SK-N-MC (cell line): ENCODE measurements at regions not wholly inside any gene's neighbourhood (a gene's known extent, or its start where the extent isn't known, plus 50 kb on each side); places are given as distances from the start of the nearest gene placed in this dataset.

Experiments
- DNase-seq: peaks from one replicate; pipeline ENCODE4 v3.0.0-alpha.2; 2011; ENCODE audit warnings: low read depth, low spot score
- H3K27ac ChIP-seq: fragments of 200-600 bp; sonication (generic); 2 replicates; pipeline ENCODE4 v1.5.1; 2016; ENCODE audit warnings: mixed run types
- H3K36me3 ChIP-seq: fragments of 200-600 bp; sonication (generic); 2 replicates; pipeline ENCODE4 v1.6.1; 2017; ENCODE audit warnings: antibody characterized with exemption, low read length, mixed read lengths; ENCODE audit not compliant: insufficient read depth
- H3K4me3 ChIP-seq: fragments of 200-600 bp; sonication (generic); 2 replicates; pipeline ENCODE4 v1.5.1; 2016
- H3K9ac ChIP-seq: fragments of 200-600 bp; sonication (generic); 2 replicates; pipeline ENCODE4 v1.8.0; 2017; ENCODE audit warnings: mixed run types, mixed read lengths; ENCODE audit not compliant: insufficient read length
- H3K9me3 ChIP-seq: fragments of 200-600 bp; sonication (generic); 2 replicates; pipeline ENCODE4 v1.6.1; 2017; ENCODE audit warnings: low read depth, mild to moderate bottlenecking, antibody characterized with exemption, low read length, moderate library complexity, mixed read lengths
- EZH2 ChIP-seq: fragments of 200-600 bp; sonication (generic); IDR thresholded peaks from one replicate; pipeline ENCODE4 v1.6.1; 2017; ENCODE audit warnings: antibody characterized with exemption
- FOXP2 ChIP-seq: optimal IDR thresholded peaks from 2 replicates; pipeline ENCODE3; 2011; ENCODE audit warnings: mild to moderate bottlenecking, moderate library complexity; ENCODE audit not compliant: insufficient read depth; ENCODE audit errors: extremely low read length, control extremely low read depth
- POLR2AphosphoS5 ChIP-seq: IDR thresholded peaks from 2 replicates; pipeline ENCODE4 v1.6.1; 2012; ENCODE audit warnings: mild to moderate bottlenecking, low read depth, low read length, borderline replicate concordance

DNA sequence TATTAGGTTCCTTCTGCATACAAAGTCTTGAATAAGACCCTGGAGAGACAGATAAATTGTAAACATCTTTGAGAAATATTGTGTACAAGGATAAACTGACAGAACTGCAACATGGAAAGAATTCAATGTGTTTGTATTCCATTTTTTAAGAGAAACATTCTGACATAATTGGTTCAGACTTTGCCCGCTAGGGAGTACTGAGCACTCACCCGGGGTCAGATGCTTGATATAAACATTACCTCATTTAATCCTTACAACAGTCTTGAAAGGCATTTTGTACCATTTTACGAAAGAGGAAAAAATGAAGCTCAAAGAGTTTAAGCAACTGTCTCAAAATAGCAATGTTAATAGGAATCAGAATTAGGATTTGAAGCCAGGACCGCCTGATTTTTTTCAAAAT, 416.7 kb upstream of the CRIM1 start:
- H3K36me3 ChIP-seq: no peaks in the 10 kb centered on the region
- H3K9ac ChIP-seq: no peak overlapping the region
- DNase-seq: no peak
- TF ChIP-seq EZH2 (no peak), FOXP2 (no peak), POLR2AphosphoS5 (no peak)
- H3K4me3 ChIP-seq: no peak overlapping the region
- H3K27ac ChIP-seq: no peak overlapping the region
- no peaks in the 10 kb centered on the region for H3K9me3 ChIP-seq

DNA sequence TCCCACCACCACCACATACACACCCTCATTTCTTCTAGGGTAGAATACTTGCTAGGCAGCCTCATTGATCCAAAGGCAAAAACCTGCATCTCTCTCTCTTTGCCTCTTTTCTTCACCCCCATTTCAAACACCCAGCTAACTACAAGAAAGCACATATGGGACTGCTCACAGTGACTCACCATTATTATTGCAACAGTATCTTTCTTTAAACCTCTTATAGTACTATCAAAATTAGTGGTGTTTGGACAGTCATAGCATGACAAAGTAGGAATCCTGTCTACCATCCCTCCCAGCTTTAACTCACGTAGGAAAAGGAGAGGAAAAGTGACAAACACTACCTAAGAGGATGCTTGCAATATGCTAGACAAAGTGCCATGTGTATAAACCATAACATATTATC, 422.5 kb upstream of the CRIM1 start:
- no peaks in the 10 kb centered on the region for H3K36me3 ChIP-seq
- no peak overlapping the region for H3K27ac ChIP-seq
- no peak overlapping the region for H3K9ac ChIP-seq
- H3K9me3 ChIP-seq: no peaks in the 10 kb centered on the region
- no peak for DNase-seq
- no peak for TF ChIP-seq EZH2
- TF ChIP-seq FOXP2: no peak
- TF ChIP-seq POLR2AphosphoS5: no peak
- H3K4me3 ChIP-seq: no peak overlapping the region

- Histone ChIP-seq H3K9me3 (no peaks in the 10 kb centered on the region), H3K36me3 (no peaks in the 10 kb centered on the region), H3K4me3 (no peak overlapping the region), H3K27ac (no peak overlapping the region), H3K9ac (no peak overlapping the region)
- DNase-seq: no peak
- TF ChIP-seq EZH2: no peak
- no peak for TF ChIP-seq FOXP2
- TF ChIP-seq POLR2AphosphoS5: no peak
Observed at GRCh38 chr2:35932276-35932963, 423.2 kb upstream of the CRIM1 start.

DNA sequence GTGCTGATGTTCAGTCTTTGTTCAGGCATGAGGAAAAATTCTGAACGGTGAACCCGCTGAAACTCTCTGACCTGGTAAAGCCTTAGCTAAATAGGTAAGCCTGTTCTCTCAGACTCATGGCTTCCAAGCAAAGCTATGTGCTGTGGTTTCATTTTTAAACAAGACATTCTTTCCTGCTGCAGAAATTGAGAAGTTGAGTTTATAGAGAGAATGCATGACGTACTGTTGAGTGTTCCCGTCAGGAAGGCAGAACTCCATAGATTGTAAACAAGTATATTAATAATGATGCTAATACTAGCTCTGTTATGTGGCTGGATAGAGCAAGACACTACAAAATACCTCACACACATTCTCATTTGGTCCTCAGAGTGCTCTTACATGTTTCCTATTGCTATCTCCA, 424.0 kb upstream of the CRIM1 start:
- no peak for DNase-seq
- no peak overlapping the region for H3K27ac ChIP-seq
- H3K9me3 ChIP-seq: no peaks in the 10 kb centered on the region
- H3K9ac ChIP-seq: no peak overlapping the region
- H3K36me3 ChIP-seq: no peaks in the 10 kb centered on the region
- no peak for TF ChIP-seq POLR2AphosphoS5
- no peak for TF ChIP-seq EZH2
- TF ChIP-seq FOXP2: no peak
- no peak overlapping the region for H3K4me3 ChIP-seq

GRCh38 chr2:35931115-35931514, 424.5 kb upstream of the CRIM1 start:
- Histone ChIP-seq H3K4me3 (no peak overlapping the region), H3K36me3 (no peaks in the 10 kb centered on the region), H3K9ac (no peak overlapping the region), H3K27ac (no peak overlapping the region), H3K9me3 (no peaks in the 10 kb centered on the region)
- DNase-seq: no peak
- TF ChIP-seq EZH2: no peak
- no peak for TF ChIP-seq FOXP2
- no peak for TF ChIP-seq POLR2AphosphoS5

DNA sequence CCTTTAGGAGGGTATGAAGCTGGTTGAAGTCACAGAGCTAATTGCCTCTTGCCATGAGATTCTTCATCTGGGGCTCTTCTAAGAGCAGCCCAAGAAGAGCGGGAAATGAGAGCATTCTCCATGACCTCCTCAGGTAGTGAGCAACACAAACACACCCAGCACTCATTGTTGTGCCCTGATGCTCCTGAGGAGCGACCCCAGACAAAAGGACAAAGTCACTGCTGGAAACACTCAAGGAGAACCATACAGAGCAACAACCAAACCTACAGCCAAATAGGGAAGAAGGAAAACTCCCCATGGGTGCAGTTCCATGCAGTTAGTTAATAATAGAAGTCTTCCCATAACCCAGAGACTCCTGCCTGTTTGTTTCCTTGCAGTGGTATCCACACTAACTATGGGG, 426.0 kb upstream of the CRIM1 start:
- Histone ChIP-seq H3K4me3 (no peak overlapping the region), H3K36me3 (no peaks in the 10 kb centered on the region), H3K9me3 (no peaks in the 10 kb centered on the region), H3K27ac (no peak overlapping the region), H3K9ac (no peak overlapping the region)
- DNase-seq: no peak
- TF ChIP-seq EZH2: no peak
- TF ChIP-seq FOXP2: no peak
- no peak for TF ChIP-seq POLR2AphosphoS5

DNA sequence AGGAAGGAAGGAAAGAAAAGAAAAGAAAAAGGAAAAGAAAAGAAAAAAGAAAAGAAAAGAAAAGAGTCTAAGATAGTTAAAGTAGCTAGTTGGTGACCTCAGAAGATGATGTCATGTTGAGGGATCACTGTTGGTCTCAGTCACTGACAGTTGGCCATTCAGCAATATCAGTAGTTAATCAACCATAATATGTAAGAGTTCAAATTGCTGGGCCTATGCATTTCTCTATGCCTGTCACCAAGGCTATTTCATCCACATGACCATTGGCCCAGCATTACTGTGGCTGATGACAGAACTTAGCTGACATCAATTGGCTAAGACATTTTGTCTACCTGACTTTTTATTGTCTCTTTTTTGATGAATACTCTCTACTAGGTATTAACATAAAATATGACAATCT, 435.5 kb upstream of the CRIM1 start:
- DNase-seq: no peak
- Histone ChIP-seq H3K4me3 (no peak overlapping the region), H3K9ac (no peak overlapping the region), H3K9me3 (no peaks in the 10 kb centered on the region), H3K36me3 (no peaks in the 10 kb centered on the region), H3K27ac (no peak overlapping the region)
- TF ChIP-seq POLR2AphosphoS5: no peak
- TF ChIP-seq FOXP2: no peak
- no peak for TF ChIP-seq EZH2

DNA sequence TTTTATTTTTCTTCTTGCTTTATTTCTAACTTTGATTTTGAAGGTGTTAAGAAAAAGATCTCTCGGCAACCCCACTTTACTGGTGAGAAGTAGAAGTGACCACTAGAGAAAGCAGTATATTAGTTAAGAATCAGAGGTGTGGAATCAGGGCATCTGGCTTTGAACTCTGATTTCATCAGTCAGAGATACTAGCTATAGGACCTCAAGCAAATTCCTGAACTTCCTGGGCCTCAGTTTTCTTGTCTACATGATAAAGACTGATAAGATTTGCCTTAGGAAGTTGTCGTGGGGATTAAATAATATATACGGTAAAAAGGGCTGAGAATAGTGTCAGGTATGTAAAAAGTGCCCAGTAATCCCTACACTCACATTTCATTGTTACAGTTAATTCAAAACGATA, 440.3 kb upstream of the CRIM1 start:
- no peaks in the 10 kb centered on the region for H3K36me3 ChIP-seq
- no peak overlapping the region for H3K4me3 ChIP-seq
- TF ChIP-seq POLR2AphosphoS5: no peak
- no peak for TF ChIP-seq EZH2
- no peak overlapping the region for H3K9ac ChIP-seq
- H3K27ac ChIP-seq: no peak overlapping the region
- no peak for DNase-seq
- H3K9me3 ChIP-seq: no peaks in the 10 kb centered on the region

- Histone ChIP-seq H3K9ac (no peak overlapping the region), H3K4me3 (no peak overlapping the region), H3K27ac (no peak overlapping the region), H3K36me3 (no peaks in the 10 kb centered on the region), H3K9me3 (no peaks in the 10 kb centered on the region; the same call in 1 of the 2 replicates)
- TF ChIP-seq POLR2AphosphoS5 (no peak), FOXP2 (no peak), EZH2 (no peak)
- no peak for DNase-seq
Observed at GRCh38 chr2:35891936-35892335, 463.6 kb upstream of the CRIM1 start.
